Adrenal gland (tissue), 9 donors: ENCODE measurements at regions not wholly inside any gene's neighbourhood (a gene's known extent, or its start where the extent isn't known, plus 50 kb on each side); places are given as distances from the start of the nearest gene placed in this dataset.

Experiments used
- DNase-seq, 7 donors: peaks; one replicate each; pipeline ENCODE4 v3.0.0-alpha.2; 2019 to 2020
- H3K27ac ChIP-seq, 5 donors: fragments of 200-600 bp; sonication (generic) in 4 of 5; 1 replicate in 3 of 5; 2 replicates in 2 of 5; pipeline versions ENCODE4 v1.5.1 to v1.8.0; 2016 to 2020; ENCODE audit warnings: mild to moderate bottlenecking in 1 of 5
- H3K27me3 ChIP-seq: fragments of 200-600 bp; 2 replicates; pipeline ENCODE4 v1.8.0; 2021
- H3K36me3 ChIP-seq, 2 donors: fragments of 200-600 bp; replicated peaks in 1 of 2; 1 replicate in 1 of 2; 2 replicates in 1 of 2; pipeline versions ENCODE4 v1.5.1 to v1.8.0; 2018 to 2022
- H3K4me1 ChIP-seq, 2 donors: fragments of 200-600 bp; replicated peaks in 1 of 2; 1 replicate in 1 of 2; 2 replicates in 1 of 2; pipeline versions ENCODE4 v1.5.1 to v1.8.0; 2018 to 2021
- H3K4me3 ChIP-seq, 4 donors: fragments of 200-600 bp; sonication (generic) in 3 of 4; one replicate each; pipeline ENCODE4 v1.5.1; 2016 to 2018
- H3K9me3 ChIP-seq, 3 donors: fragments of 200-600 bp; sonication (generic) in 1 of 3; replicated peaks in 1 of 3; 1 replicate in 2 of 3; 2 replicates in 1 of 3; pipeline versions ENCODE4 v1.5.1 to v1.8.0; 2016 to 2021
- POLR2A ChIP-seq, 2 donors: fragments of 450-650 bp; IDR thresholded peaks; one replicate each; pipeline ENCODE4 v1.6.1; 2017; ENCODE audit warnings: antibody characterized with exemption in 2 of 2, mild to moderate bottlenecking in 2 of 2, moderate library complexity in 1 of 2
- WGBS, 4 donors: extraction: QIAGEN DNeasy Blood & Tissue Kit in 2 of 4; methylation state at CpG; one replicate each; pipeline versions ENCODE4 v1.1.5 to v1.1.7; 2013 to 2017; 5-methylcytosine and 5-hydroxymethylcytosine counted together
- intact Hi-C, 2 donors: fragments of 100-400 bp; cut with DNase I; formaldehyde crosslinking; loops; one replicate each; pipeline versions ENCODE4 v1.14.1 to v1.15.0; 2022 to 2023
- TF ChIP-seq, protein P1 (sequence below), 6 experiments: fragments of 450-650 bp in 4 of 6; fragments of 200-600 bp in 2 of 6; sonication (generic) in 1 of 6; IDR thresholded peaks; 1 replicate in 5 of 6; 2 replicates in 1 of 6; pipeline versions ENCODE4 v1.5.1 to v1.8.0; 2016 to 2021; ENCODE audit warnings: antibody characterized with exemption in 6 of 6, mild to moderate bottlenecking in 2 of 6, moderate library complexity in 1 of 6
- donor health status: healthy with polysubstance abuse.
- donor health status: Bipolar disorder and iron deficiency.
- donor health status: DM: yes; HTN: yes; CAD: no.
- donor health status: DM: no; HTN: no; CAD: no.
- donor health status: DM: no; HTN: no; CAD: no.

GRCh38 chr3:44033123-44033522 lies 208.6 kb upstream of the TOPAZ1 start:
- intact Hi-C loops: no loop called here
- Histone ChIP-seq H3K4me3 (no peak overlapping the region), H3K36me3 (no peaks in the 10 kb centered on the region), H3K27ac (no peak overlapping the region), H3K4me1 (no peaks in the 10 kb centered on the region), H3K9me3 (no peaks in the 10 kb centered on the region), H3K27me3 (peaks cover 9% of the 10 kb centered on the region)
- 74 to 83% (median 79%) methylated on average over 2 of the region's 2 CpGs for WGBS, 4 donors
- no peak for DNase-seq
- TF ChIP-seq, protein P1, sequence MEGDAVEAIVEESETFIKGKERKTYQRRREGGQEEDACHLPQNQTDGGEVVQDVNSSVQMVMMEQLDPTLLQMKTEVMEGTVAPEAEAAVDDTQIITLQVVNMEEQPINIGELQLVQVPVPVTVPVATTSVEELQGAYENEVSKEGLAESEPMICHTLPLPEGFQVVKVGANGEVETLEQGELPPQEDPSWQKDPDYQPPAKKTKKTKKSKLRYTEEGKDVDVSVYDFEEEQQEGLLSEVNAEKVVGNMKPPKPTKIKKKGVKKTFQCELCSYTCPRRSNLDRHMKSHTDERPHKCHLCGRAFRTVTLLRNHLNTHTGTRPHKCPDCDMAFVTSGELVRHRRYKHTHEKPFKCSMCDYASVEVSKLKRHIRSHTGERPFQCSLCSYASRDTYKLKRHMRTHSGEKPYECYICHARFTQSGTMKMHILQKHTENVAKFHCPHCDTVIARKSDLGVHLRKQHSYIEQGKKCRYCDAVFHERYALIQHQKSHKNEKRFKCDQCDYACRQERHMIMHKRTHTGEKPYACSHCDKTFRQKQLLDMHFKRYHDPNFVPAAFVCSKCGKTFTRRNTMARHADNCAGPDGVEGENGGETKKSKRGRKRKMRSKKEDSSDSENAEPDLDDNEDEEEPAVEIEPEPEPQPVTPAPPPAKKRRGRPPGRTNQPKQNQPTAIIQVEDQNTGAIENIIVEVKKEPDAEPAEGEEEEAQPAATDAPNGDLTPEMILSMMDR (IDR thresholded peaks at IDR 0.05): no peak
- no peak for TF ChIP-seq POLR2A (IDR thresholded peaks at IDR 0.05)

- 71 to 75% (median 73%) methylated on average over 4 to 5 of the region's 5 CpGs for WGBS, 4 donors
Observed at GRCh38 chr3:44036850-44037249, 204.8 kb upstream of the TOPAZ1 start.

GRCh38 chr3:44039006-44039405 lies 202.7 kb upstream of the TOPAZ1 start:
- intact Hi-C loops: no loop called here
- WGBS, 4 donors: 77 to 83% (median 80%) methylated on average over 2 of the region's 2 CpGs
- no peak overlapping the region for H3K4me3 ChIP-seq
- H3K27ac ChIP-seq: no peak overlapping the region
- no peaks in the 10 kb centered on the region for H3K9me3 ChIP-seq
- H3K27me3 ChIP-seq: no peaks in the 10 kb centered on the region
- TF ChIP-seq POLR2A (IDR thresholded peaks at IDR 0.05): no peak
- TF ChIP-seq, protein P1 (IDR thresholded peaks at IDR 0.05): no peak
- H3K36me3 ChIP-seq: no peaks in the 10 kb centered on the region
- H3K4me1 ChIP-seq: no peaks in the 10 kb centered on the region
- DNase-seq: no peak

More at GRCh38 chr3:44036850-44037249, 204.8 kb upstream of the TOPAZ1 start:
- Histone ChIP-seq H3K36me3 (no peaks in the 10 kb centered on the region), H3K4me3 (no peak overlapping the region), H3K27ac (no peak overlapping the region), H3K27me3 (no peaks in the 10 kb centered on the region), H3K4me1 (no peaks in the 10 kb centered on the region), H3K9me3 (no peaks in the 10 kb centered on the region)
- no peak for DNase-seq
- TF ChIP-seq, protein P1 (IDR thresholded peaks at IDR 0.05): no peak
- no peak for TF ChIP-seq POLR2A (IDR thresholded peaks at IDR 0.05)
- intact Hi-C loops: no loop called here

- DNase-seq: no peak
- Histone ChIP-seq H3K27me3 (no peaks in the 10 kb centered on the region), H3K4me3 (no peak overlapping the region), H3K9me3 (no peaks in the 10 kb centered on the region), H3K27ac (no peak overlapping the region), H3K4me1 (no peaks in the 10 kb centered on the region), H3K36me3 (no peaks in the 10 kb centered on the region)
- intact Hi-C loops: no loop called here
- WGBS, 4 donors: 51 to 83% (median 71%) methylated on average over 4 of the region's 4 CpGs
- TF ChIP-seq, protein P1 (IDR thresholded peaks at IDR 0.05): no peak
- TF ChIP-seq POLR2A (IDR thresholded peaks at IDR 0.05): no peak
Observed at GRCh38 chr3:44041726-44042125, 200.0 kb upstream of the TOPAZ1 start.
